HepG2 (cell line): ENCODE measurements at regions not wholly inside any gene's neighbourhood (a gene's known extent, or its start where the extent isn't known, plus 50 kb on each side); places are given as distances from the start of the nearest gene placed in this dataset.

Source experiments
- KMT2A ChIP-seq: sonication (generic); formaldehyde crosslinking; IDR thresholded peaks from 2 replicates; pipeline ENCODE4 v1.4.0; 2020; ENCODE audit warnings: missing genetic modification reagents
- MTF1 ChIP-seq: sonication (generic); formaldehyde crosslinking; IDR thresholded peaks from 2 replicates; pipeline ENCODE4 v1.5.0; 2020; ENCODE audit warnings: missing genetic modification reagents
- NFRKB ChIP-seq: fragments of 450-650 bp; IDR thresholded peaks from 2 replicates; pipeline ENCODE4 v1.6.1; 2017
- PHF5A ChIP-seq: IDR thresholded peaks from one replicate; pipeline ENCODE4 v1.6.1; 2018; ENCODE audit warnings: low read depth, missing genetic modification reagents; ENCODE audit not compliant: unreplicated experiment
- PLRG1 ChIP-seq: fragments of 450-650 bp; conservative IDR thresholded peaks from 2 replicates; pipeline ENCODE4 v1.6.1; 2016
- POGZ ChIP-seq: sonication (generic); formaldehyde crosslinking; IDR thresholded peaks from 2 replicates; pipeline ENCODE4 v1.4.0; 2020; ENCODE audit warnings: mild to moderate bottlenecking, missing genetic modification reagents
- PPARG ChIP-seq: conservative IDR thresholded peaks from 2 replicates; pipeline ENCODE4 v1.6.1; 2016; ENCODE audit warnings: missing biosample characterization, missing genetic modification reagents
- SALL2 ChIP-seq: sonication (generic); formaldehyde crosslinking; IDR thresholded peaks from 2 replicates; pipeline ENCODE4 v1.8.1; 2023; ENCODE audit warnings: mild to moderate bottlenecking, missing genetic modification reagents, inconsistent platforms
- SIX4 ChIP-seq: sonication (generic); formaldehyde crosslinking; IDR thresholded peaks from 2 replicates; pipeline ENCODE4 v1.4.0; 2020; ENCODE audit warnings: missing genetic modification reagents
- SOX6 ChIP-seq, 2 experiments: fragments of 450-650 bp in 1 of 2; sonication (generic) in 1 of 2; formaldehyde crosslinking in 1 of 2; IDR thresholded peaks; 2 replicates each; pipeline versions ENCODE4 v1.4.0 to v1.6.1; 2017 to 2020; ENCODE audit warnings: antibody characterized with exemption in 1 of 2, mild to moderate bottlenecking in 1 of 2, missing genetic modification reagents in 1 of 2
- SP2 ChIP-seq: sonication (generic); formaldehyde crosslinking; IDR thresholded peaks from 2 replicates; pipeline ENCODE4 v1.5.1; 2020; ENCODE audit warnings: mild to moderate bottlenecking, missing genetic modification reagents
- TBL1XR1 ChIP-seq: fragments of 150-350 bp; IDR thresholded peaks from 2 replicates; pipeline ENCODE4 v1.6.1; 2014; ENCODE audit warnings: borderline replicate concordance, low read length; ENCODE audit not compliant: partially characterized antibody
- TGIF2 ChIP-seq: IDR thresholded peaks from 2 replicates; pipeline ENCODE4 v1.6.1; 2016; ENCODE audit warnings: control low read depth, missing compliant biosample characterization
- ZC3H4 ChIP-seq: sonication (generic); formaldehyde crosslinking; IDR thresholded peaks from 2 replicates; pipeline ENCODE4 v1.4.0; 2020; ENCODE audit warnings: missing genetic modification reagents, borderline replicate concordance
- ZFP62 ChIP-seq: sonication (generic); formaldehyde crosslinking; IDR thresholded peaks from 2 replicates; pipeline ENCODE4 v1.4.0; 2020; ENCODE audit warnings: missing genetic modification reagents
- ZNF142 ChIP-seq: sonication (generic); formaldehyde crosslinking; IDR thresholded peaks from 2 replicates; pipeline ENCODE4 v1.4.0; 2020; ENCODE audit warnings: missing genetic modification reagents
- ZNF30 ChIP-seq: sonication (generic); formaldehyde crosslinking; IDR thresholded peaks from 2 replicates; pipeline ENCODE4 v1.5.0; 2020; ENCODE audit warnings: mild to moderate bottlenecking, missing genetic modification reagents
- ZNF33B ChIP-seq: sonication (generic); formaldehyde crosslinking; IDR thresholded peaks from 2 replicates; pipeline ENCODE4 v1.5.1; 2020; ENCODE audit warnings: mild to moderate bottlenecking, missing genetic modification reagents
- ZNF607 ChIP-seq: sonication (generic); formaldehyde crosslinking; IDR thresholded peaks from 2 replicates; pipeline ENCODE4 v1.5.1; 2020; ENCODE audit warnings: missing genetic modification reagents, mild to moderate bottlenecking, borderline replicate concordance
- ZNF773 ChIP-seq: sonication (generic); formaldehyde crosslinking; IDR thresholded peaks from 2 replicates; pipeline ENCODE4 v1.4.0; 2020; ENCODE audit warnings: missing genetic modification reagents, borderline replicate concordance

- TF ChIP-seq POGZ (CRISPR knock-in tag) (peak; percentile 30; the same call in 1 of the 2 replicates), SP2 (CRISPR knock-in tag) (no peak), TGIF2 (CRISPR knock-in tag) (no peak), PHF5A (CRISPR knock-in tag) (no peak), ZNF30 (no peak), NFRKB (no peak), ZFP62 (CRISPR knock-in tag) (no peak), PLRG1 (no peak), MTF1 (CRISPR knock-in tag) (no peak), KMT2A (CRISPR knock-in tag) (no peak), SIX4 (CRISPR knock-in tag) (no peak), ZNF142 (CRISPR knock-in tag) (no peak), TBL1XR1 (no peak), PPARG (no peak), ZNF773 (CRISPR knock-in tag) (no peak), ZNF33B (no peak), ZC3H4 (no peak), SOX6 (IDR thresholded peaks at IDR 0.05) (no peak), SOX6 (CRISPR knock-in tag; IDR thresholded peaks at IDR 0.05) (no peak), ZNF607 (no peak), SALL2 (CRISPR knock-in tag) (no peak)
Observed at GRCh38 chr3:148460686-148461085, 237.0 kb upstream of the AGTR1 start (continued).
